Astrocyte of the spinal cord (primary cell): ENCODE measurements at regions not wholly inside any gene's neighbourhood (a gene's known extent, or its start where the extent isn't known, plus 50 kb on each side); places are given as distances from the start of the nearest gene placed in this dataset.
A peak's percentile ranks its signal among the peaks of the same experiment; 100 is the strongest.

Experiments used
- DNase-seq: peaks from one replicate; pipeline ENCODE4 v3.0.0; 2011; ENCODE audit warnings: low read depth, low spot score
- H3K4me3 ChIP-seq: 2 replicates; pipeline ENCODE4 v1.5.1; 2011; ENCODE audit warnings: low read depth, mild to moderate bottlenecking, low read length, moderate library complexity
- CTCF ChIP-seq: IDR thresholded peaks from 2 replicates; pipeline ENCODE4 v1.5.1; 2012; ENCODE audit warnings: low read depth, mild to moderate bottlenecking, low read length, inconsistent platforms
- in situ Hi-C: cut with HindIII; loops from 2 replicates; pipeline ENCODE4 v1.10.0; 2017; ENCODE audit warnings: low sequenced_read_pairs

GRCh38 chr7:128154504-128154903 is 86.6 kb upstream of the LEP start:
- in situ Hi-C loops, result no loop called here
- H3K4me3 ChIP-seq, result no peak overlapping the region
- no peak for DNase-seq
- no peak for TF ChIP-seq CTCF

- no peak for DNase-seq
These were observed 85.9 kb upstream of the LEP start for GRCh38 chr7:128155100-128155740.

DNA sequence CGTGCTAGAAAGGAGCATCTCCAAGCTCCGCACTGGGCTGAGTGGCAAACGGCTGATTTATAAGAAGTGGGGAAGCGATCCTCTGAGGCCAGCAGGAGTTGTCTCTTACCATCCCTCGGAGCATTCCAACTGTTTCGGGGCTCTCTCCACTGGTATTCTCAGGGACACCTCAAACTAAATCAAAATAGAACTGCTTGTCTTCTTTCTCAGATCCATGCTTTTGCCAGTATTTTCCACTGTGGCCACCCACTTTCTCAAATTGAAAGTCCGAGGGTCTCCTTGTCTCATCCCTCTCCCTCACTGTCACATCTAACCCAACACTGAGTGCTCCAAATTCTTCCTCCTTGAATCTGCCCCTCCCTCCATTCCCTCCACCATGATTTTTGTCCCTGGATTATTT is 83.2 kb upstream of the LEP start:
- in situ Hi-C loops, result no loop called here
- no peak for TF ChIP-seq CTCF

More at GRCh38 chr7:128155100-128155740, 85.9 kb upstream of the LEP start:
- no peak for TF ChIP-seq CTCF
- in situ Hi-C loops, result no loop called here
- no peak overlapping the region for H3K4me3 ChIP-seq

GRCh38 chr7:128158370-128158769 is 82.7 kb upstream of the LEP start:
- TF ChIP-seq CTCF, result no peak
- no peak for DNase-seq
- H3K4me3 ChIP-seq, result no peak overlapping the region
- in situ Hi-C loops, result no loop called here

More for the DNA sequence above, 83.2 kb upstream of the LEP start:
- no peak for DNase-seq
- H3K4me3 ChIP-seq, result no peak overlapping the region

- TF ChIP-seq CTCF, result no peak
- no peak overlapping the region for H3K4me3 ChIP-seq
- in situ Hi-C loops, result no loop called here
- DNase-seq, result no peak
These were observed 80.8 kb upstream of the LEP start for GRCh38 chr7:128160296-128160695.

DNA sequence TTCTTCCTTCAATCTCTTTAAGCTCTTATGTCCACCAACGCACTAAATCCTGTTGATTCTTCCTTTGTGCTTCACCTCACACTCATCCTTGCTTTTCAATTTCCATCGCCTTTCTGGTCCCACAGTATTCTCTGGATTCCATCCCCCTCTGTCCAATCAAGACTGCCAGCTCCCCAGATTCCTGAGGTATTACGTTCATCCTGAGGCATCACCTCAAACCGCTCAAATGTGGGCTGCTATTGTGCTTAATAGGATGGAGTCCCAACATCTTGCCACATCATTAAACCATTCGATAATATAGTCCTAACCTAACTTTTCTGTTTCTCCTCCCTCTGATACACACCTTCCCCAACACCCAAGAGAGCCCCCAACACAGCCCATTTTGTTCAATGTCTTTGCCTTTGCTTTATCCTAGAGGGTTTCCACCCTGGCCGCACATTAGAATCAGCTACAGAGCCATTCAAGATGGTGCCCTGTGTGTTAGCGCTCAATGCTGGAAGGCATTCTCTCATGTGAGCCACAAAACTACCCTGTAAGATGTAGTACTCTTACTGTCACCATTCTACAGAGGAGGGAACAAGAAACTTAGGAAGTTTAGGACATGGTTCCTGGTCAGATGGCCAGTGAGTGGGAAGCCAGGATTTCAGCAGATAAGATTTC is 79.5 kb upstream of the LEP start:
- no peak for TF ChIP-seq CTCF
- no peak overlapping the region for H3K4me3 ChIP-seq
- in situ Hi-C loops, result no loop called here
- DNase-seq, result peak; percentile 7
